ENCODE measurements at regions not wholly inside any gene's neighbourhood (a gene's known extent, or its start where the extent isn't known, plus 50 kb on each side); places are given as distances from the start of the nearest gene placed in this dataset.

DNA sequence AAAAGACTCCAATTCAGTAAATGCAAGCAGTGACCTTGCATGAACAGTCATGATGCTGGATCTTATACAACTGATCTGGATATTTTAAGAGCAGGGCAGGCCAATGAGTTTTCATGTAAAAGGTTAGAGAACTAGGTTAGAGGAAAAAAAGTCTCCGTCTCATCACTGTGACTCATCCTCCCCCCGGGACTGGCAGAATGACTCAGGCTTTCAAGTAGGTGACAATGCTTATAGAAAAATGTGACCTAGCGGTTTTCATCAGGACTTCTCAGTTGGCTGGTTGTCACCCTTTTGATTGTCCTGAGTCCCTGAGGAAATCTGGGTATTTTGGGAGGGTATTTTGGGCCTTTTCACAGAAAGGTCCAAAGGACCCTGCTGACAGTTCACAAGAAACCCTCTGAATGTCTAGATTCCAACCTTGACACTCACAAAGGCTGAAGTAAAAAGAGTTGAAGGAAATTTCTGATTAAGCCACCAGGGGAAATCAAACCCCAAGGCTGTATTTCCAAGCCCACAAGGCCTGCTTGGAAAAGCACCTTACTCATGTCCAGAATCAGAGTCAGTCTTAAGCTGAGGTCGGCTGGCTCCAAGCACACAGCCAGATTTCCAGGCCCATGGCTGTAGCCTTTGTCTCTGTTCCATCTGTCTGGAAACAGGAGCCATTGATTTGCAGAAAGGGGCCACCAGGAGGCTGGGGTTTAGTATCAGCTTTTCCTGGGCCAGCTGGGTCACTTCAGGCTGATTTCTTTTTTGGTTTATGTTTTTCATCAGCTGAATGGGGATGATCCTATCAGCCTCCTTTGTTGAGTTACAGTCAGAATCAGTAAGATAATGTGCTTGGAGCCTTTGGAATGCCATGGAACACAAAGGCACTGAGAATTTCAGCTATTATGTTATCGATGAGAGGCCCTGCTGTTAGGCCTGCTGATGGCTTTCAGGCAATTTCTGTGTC lies 226.4 kb upstream of the HABP2 start:
- DNase-seq = no peak

DNA sequence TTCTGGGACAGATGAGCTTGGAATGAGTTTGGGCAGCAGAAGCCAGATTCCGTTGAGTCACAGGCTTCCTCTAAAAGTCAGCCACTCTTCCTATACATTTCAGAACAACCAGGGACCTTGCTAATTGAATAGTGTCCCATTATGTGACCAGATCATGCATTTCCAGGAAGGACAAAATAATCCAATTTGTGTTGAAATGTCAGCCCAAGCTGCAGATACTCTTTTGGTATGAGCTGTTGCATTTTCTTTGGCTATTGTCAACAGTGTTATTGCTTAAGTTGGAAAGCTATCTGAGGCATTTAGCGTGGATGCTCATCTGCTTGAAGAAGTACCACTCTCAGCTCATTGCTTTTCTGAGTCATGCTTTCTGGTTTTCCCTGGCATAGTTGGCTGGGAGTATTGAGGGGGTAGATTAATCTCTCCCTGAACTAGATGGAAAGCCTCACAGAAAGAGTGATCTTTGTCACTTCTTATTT lies 223.7 kb upstream of the HABP2 start:
- DNase-seq = no peak

DNA sequence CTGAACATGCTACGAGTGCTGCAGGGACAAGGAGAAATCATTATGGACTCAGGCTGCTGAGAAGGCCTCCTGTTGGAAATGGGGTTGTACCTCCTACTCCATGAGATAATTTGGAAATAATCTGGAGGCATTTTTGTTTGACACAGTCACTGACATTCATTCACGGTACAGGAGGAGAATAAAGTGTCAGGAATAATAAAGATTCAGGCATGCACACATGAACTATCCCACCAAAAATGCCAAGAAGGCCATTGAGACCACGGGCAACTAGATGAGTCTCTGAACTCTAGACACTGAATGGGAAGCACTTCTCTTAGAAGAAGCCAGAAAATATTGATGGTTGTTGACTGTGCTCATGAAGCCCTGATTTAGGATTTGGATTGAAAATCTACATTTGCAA lies 220.9 kb upstream of the HABP2 start:
- DNase-seq = no peak

DNA sequence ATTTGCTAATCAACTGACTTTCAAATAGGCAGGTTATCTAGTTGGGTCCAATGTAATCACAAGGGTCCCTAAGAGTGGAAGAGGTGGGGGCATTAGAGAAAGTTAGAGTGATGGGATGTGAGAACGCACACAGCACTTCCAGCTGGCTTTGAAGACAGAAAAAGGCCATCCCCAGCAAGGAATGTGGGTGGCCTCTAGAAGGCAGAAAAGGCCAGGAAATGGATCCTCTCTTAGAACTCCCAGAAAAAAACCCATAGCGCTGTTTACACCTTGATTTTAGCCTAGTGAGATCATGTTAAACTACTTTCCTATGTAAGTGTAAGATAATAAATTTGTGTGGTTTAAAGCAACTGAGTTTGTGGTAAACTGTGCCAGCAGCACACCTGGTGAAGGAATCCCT lies 219.5 kb upstream of the HABP2 start:
- DNase-seq = no peak

DNA sequence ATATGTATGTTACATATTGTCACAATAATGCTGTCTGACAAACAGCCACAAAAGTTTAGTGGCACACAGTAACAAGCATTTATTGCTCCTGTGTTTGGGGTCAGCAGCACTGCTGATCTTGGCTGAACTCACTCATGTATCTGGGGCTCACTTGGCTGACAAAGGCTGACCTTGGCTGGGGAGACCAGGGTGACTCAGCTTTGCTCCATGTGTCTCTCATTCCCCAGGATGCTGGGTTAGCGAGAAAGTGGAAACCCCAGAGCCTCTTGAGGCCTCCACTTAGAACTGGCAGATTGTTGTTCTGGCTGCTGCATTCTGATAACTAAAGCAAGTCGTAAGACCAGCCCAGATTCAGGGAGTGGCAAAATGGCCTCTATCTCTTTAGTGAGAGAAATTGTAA lies 217.3 kb upstream of the HABP2 start:
- DNase-seq = no peak

DNA sequence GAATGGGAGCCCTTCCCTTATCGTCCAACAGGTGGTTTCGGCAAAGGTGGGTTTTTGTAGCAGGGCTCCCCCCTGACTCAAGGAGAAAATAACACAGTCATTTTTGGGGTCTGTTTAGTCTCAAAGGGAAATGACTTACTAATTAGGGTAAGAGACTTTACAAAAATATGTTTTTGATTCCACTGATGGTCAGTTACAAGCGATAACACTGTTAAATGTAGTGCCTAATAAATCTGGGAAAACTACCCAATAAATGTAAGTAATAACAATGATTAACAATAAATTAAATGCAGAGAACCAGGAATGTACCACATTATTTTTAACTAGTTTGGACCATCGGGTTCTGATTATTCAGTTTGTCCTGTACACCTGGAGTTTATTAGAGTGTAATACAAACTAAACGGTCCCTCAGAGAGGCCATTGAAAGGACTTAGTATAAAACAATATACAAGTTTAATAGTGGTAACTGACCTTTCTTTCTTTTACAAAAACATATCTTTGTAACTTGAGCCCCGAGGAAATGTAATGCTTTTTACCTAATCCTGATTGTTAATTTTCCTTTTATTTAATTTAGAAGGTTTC lies 216.2 kb upstream of the HABP2 start:
- DNase-seq = no peak

DNA sequence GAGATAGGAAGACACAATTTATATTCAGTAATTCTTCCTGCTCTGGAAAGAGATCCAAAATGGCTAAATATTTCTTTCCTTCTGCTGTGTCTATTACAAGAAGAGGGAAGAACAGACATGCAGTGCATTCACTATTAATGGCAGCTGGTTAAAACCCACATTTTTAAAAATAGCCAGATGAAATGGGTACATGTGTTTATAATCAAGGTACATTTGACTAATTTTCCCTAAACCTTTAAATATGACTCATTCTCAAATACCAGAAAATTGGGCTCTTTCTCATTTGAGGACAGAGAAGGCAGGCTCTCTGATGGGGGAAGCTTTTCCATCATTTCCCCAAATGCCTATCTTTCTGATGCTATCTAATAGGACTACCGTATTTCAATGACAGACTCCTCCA lies 215.7 kb upstream of the HABP2 start:
- no peak for DNase-seq

DNA sequence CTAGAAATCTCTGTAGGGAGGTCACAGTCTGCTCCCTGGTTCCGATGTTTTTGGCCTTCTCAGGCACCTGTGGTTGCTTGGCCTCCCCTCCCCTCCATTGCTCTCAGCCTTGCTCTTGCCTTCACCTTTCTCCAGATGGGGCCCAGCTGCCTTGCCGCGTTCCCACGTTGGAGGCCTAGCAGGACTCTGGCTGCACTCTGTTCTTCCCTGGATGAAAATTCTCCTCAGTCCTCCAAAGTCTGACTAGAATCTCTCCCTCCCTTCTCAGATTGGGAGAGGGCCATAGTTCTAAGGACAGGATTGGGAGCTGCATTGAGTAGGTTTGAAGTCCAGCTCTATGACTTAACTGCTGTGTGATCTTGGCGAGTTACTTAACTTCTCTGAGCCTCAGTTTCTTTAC lies 213.7 kb upstream of the HABP2 start:
- no peak for DNase-seq

DNA sequence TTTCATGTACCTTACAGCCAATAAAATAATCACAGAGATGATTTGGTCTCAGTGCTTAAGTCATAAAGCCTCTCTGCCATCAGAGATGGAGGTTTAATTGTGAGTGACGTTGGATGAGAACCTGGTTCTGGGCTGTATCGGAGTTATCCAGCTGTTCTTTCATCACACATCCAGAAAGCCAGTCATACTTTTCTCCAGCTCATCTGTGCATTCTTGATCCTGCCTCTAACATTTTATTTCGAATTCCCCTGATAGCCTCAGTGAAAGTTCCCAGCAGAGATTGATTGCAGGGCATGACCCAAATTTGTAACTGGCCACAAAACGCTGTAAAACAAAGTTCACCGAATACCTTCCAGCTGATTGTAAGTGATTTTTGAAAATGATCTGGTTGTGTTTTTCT lies 212.6 kb upstream of the HABP2 start:
- DNase-seq = no peak

DNA sequence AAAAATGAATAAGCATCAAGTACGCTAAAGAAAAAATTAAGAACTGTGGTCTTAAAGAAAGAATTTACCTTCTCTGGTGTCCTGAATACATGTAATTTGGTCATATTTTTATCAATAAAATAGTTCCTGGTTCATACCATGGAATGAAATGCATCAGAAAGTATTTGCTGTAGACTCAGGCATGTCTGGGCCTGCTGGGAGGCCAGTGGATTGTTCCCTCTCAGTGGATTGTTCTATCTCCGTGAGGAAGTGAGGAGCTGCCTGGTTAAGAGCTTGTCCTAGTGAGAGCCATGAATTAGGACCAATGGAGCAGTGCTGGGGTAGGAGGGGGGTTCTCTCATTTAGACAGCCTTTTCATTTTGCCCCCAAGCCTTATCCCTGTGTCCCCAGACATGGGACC lies 211.7 kb upstream of the HABP2 start:
- no peak for DNase-seq

DNA sequence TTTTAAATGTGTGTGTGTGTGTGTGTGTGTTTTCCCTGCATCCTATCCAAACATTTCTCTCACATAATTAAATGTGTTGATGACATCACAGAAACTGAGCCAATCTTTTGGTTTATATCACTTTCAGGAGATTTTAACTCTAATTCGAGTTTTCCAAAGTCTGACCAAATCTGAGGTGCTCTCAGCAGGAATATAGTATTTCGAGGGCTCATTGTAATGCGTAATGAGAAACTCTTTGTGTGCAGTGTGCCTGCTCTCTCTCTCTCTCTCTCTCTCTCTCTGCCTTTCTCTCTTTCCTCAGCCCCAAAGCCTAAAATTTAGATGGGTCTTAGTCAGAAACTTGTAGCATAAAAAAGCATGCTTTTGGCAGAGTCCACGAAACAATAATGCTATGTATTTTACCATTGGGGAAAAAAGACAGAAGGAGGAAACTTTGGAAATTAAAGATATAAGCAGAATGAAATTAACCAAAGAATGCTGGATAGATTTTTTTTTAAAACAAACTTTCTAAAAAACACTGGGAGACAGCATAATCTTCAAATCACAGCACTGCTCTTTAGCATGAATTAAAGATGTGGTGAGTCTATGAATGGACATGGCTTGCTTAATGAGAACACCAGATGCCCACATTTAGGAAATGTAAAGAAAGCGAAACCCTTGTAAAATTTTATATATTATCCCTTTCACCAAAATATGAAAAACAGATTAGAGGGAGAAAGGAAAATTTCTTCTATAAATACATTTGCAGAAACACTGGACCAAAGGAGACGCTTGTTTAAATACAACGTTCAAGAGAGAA lies 206.8 kb upstream of the HABP2 start:
- DNase-seq = no peak

DNA sequence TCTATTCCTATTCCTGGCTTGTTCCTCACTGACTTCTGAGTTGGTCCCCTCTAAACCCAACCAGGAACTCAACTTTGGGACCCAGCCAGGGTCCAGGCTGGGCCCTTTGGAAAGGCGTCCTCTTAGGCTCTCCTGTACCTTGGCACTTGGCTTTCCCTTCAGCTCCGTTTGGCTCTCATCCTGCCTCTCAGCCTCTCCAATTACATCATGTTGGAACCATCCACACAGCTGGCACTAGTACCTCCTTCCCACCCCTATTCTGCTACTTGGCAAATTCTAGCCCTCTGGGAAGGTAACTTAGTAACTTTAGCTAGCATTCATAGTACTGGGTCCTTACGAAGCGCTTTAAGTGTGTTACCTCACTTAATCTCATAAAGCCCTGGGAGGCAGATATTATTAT lies 205.3 kb upstream of the HABP2 start:
- peak; percentile 10 to 14 for DNase-seq

DNA sequence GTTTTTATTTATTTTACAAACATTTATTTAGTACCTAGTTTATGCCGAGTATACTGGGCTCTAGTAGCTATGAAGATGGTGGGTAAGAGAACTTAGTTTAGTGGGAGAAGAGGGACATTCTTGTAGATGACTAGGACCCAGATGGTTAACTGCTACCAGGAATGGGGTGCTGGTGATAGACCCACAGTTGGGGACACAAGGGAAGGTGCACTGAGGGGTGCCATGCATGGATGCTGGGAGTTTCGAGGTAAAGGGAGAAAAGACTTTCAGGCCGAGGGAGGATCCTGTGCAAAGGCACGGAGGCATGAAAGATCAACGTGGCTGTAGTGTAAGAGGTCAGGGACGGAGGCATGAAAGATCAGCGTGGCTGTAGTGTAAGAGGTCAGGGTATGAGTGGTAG lies 204.2 kb upstream of the HABP2 start:
- no peak for DNase-seq

DNA sequence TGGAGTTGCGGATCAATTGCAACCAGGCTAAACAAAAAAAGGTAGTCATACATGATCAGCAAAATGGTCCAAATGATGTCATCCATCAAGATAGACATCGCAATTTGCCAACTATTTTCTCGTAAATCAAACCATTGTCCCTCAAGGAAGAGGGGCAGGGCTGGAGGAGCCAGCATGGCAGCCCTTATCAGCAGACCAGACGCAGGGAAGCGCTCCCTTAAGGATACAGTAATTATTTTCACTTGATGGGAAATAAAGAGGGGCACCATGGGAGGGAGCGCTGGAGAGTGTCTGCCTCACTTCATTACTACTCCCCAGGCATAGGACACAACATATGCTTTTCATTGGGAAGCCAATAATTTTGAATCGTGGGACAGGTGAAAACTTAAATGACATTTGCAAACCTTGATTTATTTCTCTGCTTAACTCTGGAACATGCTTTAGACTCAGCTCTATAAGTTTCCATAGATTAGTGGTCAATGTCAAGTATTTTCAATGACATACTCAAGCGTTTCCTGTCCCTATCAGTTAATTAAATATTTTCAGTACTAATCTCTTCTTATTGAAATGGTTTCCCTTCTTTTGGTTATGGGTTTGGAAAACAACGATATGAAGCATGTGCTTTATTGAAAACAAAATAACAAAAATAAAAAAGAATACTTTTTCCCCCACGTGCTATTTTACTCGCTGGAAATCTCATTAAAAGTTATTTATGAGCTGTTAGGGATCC lies 202.4 kb upstream of the HABP2 start:
- no peak for DNase-seq

DNA sequence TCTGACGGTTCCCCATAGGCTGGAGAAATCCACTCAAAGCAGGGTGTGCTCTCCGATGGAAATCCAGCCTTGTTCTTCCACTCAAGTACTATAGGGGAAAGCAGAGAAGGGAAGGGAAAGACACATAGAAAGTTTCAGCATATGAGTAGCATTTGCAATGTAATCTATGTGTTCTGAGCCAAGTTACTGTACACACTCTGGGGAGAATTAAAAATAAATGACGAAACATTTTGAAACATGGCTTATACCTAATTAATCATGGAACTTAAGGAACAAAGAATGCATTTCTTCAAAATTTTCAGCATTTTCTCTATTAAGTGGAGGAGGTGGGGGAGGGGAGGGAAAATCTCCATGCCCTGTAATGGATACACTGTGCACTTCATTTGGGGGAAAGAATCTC lies 198.1 kb upstream of the HABP2 start:
- no peak for DNase-seq

DNA sequence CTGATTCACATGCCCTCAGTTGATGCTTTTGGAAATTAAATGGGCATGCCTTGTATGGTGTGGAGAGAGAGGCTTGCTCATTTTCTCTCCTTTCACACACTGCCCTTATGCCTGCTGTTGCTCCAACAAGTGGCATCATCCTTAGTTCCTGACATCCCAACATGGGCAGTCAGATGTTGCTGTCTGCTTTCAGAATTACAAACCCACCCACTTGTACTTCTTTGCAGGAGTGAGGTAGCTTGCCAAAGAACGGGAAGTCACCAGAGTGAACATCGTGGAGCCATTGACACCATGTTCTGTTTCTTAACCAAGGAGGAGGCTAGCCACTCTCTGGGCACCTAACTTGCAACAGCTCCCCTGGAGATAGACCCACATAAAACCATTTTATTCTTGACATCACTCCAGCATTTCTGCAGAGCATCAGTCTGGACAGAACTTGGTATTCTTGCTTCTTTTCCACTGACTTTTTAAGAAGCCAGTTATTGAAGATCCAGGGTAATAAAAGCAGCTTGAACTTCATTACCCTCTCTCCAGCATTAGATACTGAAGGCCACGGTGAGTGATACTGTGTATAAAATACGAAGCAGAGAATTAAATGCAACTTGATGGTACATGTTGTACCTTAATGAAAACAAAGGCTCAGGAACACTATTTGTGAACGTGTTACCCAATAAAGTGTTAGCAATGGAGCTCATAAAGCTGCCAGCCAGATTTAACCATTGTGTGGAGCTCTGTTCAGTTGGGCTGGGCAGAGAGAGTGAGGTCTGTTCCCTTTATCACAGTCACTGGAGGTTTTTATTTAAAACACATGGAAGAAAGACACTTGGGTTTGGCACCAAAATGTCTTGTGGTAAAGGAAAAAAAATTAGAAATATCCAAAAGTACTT lies 195.8 kb upstream of the HABP2 start:
- no peak for DNase-seq

DNA sequence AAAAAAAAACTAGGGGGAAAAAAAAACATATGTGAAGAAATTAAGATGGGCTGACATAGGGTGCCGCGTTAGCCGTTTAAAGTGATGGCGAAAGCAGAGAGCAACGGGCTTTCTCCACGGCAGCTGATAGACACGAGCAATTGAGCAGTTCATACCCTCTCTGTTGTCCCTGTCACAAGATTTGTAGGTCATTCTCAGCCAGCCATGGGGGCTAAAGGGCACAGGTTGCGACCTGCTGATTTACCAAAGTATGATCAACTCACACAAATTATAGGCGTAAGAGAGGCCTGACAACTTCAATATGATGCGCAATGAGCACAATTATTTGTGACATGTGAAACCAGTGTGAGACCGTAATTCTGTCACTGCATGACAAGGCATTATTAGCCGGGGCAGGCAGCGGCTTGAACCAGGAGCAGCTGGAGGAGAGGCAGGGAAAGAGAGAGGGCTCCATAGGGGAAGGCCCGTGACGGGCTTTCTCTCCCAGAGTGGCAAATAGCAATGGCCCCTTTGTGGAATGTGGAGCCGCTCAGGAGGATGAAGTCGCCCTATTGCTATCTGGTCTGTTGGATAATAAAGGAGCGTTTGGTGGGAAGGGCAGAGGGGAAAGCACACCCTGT lies 195.1 kb upstream of the HABP2 start:
- DNase-seq = no peak

DNA sequence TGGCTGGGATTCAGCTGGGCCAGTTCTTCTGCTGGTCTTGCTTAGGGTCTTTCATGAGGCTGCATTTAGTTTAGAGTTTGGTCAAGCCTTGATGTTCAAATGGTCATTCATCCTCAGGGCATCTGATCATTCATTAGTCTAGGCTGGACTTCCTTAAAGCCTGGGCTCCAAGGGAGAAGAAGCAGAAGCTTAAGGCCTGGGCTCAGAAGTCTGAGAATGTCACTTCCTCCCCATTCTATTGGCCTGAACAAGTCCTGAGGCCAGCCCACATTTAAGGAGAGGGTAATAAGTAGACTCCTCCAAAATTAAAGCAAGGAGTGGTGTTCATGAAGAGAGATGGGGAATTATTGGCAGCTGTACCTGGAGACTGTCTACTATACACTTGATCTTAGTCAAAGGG lies 193.2 kb upstream of the HABP2 start:
- DNase-seq = no peak

DNA sequence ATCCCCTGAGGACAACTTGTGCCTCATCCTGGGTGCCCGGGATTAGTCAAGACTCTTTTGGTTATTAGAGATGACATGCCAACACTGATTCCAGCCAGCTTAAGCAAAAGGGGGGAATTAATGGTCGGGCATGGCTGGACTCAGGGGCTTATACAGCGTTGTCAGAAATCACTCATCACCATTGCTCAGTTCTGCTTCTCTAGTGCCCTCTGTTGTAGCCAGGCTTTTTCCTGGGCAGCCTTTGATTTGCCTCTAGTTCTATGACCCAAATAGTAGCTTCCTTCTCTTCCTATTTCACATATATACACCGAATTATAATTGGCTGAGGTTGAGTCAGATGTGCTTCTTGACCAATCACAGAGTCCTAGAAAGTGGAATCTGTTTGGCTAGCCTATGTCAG lies 192.0 kb upstream of the HABP2 start:
- no peak for DNase-seq

DNA sequence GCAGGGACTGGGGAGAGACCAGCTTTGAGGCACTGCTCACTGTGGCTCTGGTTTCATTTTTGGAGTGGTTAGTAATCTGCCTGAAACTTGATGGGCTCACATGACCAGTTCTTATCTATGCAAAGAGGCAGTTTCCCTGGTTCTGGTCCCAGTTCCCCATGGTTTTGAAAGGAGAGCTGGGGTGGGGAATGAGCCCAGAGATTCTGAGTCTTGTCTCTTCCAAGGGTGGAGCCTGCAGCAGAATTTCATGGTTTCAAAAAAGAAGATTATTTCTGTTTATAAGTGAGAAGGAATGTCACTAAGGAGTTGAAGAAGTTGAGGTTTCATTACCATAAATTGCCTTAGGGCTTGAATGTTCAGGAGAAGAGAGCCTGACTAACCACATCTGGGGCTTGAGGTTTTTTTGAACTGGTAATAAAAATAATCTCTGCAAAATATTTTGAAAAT lies 190.2 kb upstream of the HABP2 start:
- DNase-seq = no peak

DNA sequence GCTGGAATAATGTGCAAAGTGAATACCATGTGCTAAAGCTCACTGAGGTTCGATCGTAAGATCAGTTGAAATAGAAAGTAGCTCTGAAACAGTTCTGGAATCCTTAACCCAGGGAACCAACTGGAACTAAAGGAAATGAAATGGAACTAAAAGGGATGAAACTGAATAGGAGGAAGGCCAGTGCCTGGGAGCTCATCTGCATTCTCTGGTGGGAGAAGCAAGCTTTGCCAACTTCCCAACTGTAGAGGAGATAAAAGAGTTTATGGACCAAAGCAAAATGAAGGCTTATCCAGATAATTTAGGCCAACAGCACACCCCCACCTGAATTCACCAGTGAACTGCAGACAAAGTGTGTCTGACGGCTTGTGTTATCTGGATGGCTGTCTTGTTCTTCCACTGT lies 188.6 kb upstream of the HABP2 start:
- no peak for DNase-seq

All from hippocampal formation (tissue), 2 donors.